GM13977 (cell line): ENCODE measurements at regions not wholly inside any gene's neighbourhood (a gene's known extent, or its start where the extent isn't known, plus 50 kb on each side); places are given as distances from the start of the nearest gene placed in this dataset.
A peak's percentile ranks its signal among the peaks of the same experiment; 100 is the strongest.

Source experiments
- DNase-seq: peaks from one replicate; pipeline ENCODE4 v3.0.0; 2012; ENCODE audit warnings: low spot score
- in situ Hi-C: fragments of 300-500 bp; cut with MboI; formaldehyde crosslinking; loops from one replicate; pipeline ENCODE4 v1.12.0; 2022; ENCODE audit warnings: low sequenced_read_pairs, low pct_unique_long_range_greater_than_20kb, mixed read lengths, inconsistent platforms; ENCODE audit not compliant: unreplicated experiment
- TF ChIP-seq, protein P1 (sequence below): IDR thresholded peaks from 2 replicates; pipeline ENCODE4 v1.5.1; 2012; ENCODE audit warnings: mild to moderate bottlenecking, control low read depth; ENCODE audit not compliant: insufficient read depth; ENCODE audit errors: extremely low read depth, missing control alignments

DNA sequence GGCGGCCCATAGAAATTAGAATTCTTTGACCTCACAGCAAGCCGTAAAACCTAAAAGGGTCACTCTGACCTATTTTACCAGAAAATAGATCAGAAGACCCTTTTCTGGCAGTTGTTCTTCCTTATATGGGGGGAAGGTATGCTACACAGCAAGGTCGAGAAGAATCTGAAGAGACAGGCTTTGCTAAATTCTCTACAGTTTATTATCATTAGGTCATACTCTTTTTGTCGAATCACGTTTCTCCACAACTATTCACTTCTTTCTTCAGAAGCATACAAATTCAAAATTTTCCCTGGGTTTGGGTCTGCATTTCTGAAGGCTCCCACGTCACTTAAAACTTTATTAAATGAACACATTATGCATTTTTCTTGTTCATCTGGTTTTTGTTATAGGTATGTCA lies 229.5 kb upstream of the GRM7 start:
- in situ Hi-C loops = no loop called here
- DNase-seq = no peak
- TF ChIP-seq, protein P1, sequence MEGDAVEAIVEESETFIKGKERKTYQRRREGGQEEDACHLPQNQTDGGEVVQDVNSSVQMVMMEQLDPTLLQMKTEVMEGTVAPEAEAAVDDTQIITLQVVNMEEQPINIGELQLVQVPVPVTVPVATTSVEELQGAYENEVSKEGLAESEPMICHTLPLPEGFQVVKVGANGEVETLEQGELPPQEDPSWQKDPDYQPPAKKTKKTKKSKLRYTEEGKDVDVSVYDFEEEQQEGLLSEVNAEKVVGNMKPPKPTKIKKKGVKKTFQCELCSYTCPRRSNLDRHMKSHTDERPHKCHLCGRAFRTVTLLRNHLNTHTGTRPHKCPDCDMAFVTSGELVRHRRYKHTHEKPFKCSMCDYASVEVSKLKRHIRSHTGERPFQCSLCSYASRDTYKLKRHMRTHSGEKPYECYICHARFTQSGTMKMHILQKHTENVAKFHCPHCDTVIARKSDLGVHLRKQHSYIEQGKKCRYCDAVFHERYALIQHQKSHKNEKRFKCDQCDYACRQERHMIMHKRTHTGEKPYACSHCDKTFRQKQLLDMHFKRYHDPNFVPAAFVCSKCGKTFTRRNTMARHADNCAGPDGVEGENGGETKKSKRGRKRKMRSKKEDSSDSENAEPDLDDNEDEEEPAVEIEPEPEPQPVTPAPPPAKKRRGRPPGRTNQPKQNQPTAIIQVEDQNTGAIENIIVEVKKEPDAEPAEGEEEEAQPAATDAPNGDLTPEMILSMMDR = no peak

DNA sequence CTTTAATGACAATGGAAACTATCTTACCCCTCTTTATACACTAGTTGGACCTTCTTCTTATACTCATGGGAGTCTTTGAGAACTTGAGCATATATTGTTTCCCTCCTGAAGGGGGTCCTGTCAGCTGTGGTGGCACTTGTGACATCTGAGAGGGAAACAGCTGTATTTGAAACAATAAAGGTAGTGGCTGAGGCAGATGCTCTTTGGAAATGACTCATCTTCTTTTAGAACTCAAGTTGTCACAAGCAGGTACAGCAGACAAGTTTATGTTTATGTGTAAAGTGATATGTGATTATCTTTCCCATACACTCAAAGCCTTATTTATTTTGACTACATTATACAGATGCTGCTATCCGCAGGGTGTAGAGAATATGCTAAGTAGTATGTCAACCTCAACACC lies 220.0 kb upstream of the GRM7 start:
- TF ChIP-seq, protein P1 = no peak
- peak; percentile 9 for DNase-seq
- in situ Hi-C loops = no loop called here

DNA sequence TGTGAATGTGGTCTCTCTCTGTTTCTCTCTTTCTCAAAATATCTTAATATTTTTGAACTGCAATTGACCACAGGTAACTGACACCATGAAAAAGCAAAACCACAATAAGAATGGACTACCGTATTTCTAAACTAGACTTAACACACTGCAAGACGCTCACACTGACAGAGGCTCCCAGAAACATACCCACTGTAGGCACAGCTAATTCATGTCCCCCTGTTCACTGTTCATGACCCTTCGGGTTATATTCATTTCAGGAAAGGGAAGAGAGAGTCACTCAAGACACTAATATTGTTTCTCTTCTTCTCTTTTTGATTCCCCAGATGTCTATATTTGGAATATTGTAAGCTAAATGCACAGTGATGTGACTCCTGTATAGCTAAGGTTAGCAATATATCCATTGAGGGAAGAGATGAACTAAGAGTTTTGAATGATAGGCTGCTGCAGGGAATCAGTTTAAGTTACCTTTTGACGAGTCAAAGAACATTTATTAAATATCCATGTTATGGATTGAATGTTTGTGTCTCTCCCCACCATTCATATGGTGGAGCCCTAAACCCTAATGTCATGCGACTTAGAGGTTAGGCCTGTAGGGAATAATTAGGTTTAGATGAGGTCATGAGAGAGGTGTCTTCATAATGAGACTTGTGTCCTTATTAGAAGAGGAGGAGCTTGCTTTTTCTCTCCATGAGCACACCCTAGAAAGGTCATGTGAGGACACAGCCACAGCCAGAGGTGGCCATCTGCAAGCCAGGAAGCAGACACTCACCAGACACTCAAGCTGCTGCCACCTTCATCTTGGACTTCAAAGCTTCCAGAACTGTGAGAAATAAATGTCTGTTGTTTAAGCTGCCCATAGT lies 216.6 kb upstream of the GRM7 start:
- TF ChIP-seq, protein P1 = no peak
- DNase-seq = peak; percentile 14
- in situ Hi-C loops = no loop called here

DNA sequence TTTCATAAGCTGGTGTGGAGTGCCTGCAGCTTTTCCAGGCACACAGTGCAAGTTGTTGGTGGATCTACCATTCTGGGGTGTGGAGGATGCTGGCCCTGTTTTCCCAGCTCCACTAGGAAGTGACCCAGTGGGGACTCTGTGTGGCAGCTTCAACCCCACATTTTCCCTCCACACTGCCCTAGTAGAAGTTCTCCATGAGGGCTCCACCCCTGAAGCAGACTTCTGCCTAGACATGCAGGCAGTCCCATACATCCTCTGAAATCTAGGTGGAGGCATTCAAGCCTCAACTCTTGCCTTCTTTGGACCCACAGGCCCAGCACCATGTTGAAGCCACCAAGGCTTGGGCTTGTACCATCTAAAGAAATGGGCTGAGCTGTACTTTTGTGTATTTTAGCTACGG lies 206.2 kb upstream of the GRM7 start:
- DNase-seq = no peak
- TF ChIP-seq, protein P1 = no peak
- in situ Hi-C loops = no loop called here

DNA sequence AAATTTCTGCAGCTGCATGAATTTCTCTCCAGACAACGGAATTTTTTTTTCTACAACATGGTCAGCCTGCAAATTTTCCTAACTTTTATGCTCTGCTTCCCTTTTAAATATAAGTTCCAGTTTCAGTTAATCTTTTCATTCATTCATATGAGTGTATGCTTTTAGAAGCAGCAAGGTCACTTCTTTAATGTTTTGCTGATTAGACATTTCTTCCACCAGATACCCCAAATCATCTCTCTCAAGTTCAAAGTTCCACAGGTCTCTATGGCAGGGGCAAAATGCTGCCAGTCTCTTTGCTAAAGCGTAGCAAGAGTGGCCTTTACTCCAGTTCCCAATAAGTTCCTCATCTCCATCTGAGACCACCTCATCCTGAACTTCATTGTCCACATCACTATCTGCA lies 205.6 kb upstream of the GRM7 start:
- in situ Hi-C loops = no loop called here
- TF ChIP-seq, protein P1 = no peak
- DNase-seq = no peak

DNA sequence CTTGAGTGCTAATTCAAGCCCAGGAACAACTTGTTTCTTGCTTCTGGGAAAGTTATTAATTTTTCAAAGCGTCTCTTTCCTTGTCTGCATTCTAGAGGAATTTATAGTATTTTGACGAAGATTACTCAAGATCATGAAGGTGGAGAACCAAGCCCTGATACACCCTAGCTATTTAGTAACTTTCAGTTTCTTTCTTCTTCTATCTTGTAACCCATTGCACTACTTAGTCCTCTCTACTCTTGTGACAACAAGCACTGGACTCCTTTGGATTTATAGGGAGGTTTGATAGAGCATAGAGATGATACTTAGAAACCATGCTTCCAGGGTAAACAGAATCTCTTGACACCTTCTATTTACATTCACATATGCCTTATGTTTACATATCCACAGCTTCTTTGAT lies 203.3 kb upstream of the GRM7 start:
- in situ Hi-C loops = no loop called here
- TF ChIP-seq, protein P1 = no peak
- no peak for DNase-seq
